ENCODE measurements at regions not wholly inside any gene's neighbourhood (a gene's known extent, or its start where the extent isn't known, plus 50 kb on each side); places are given as distances from the start of the nearest gene placed in this dataset.
A peak's percentile ranks its signal among the peaks of the same experiment; 100 is the strongest.

- H3K9me3 Mint-ChIP-seq (ENCODE audit: low read depth) = no peaks in the 10 kb centered on the region
- peak; percentile 23 for DNase-seq (ENCODE audit: low spot score, unreplicated experiment)
- no peaks in the 10 kb centered on the region for H3K36me3 Mint-ChIP-seq (ENCODE audit: insufficient read depth)
- no peak overlapping the region for H3K4me3 Mint-ChIP-seq (ENCODE audit: low read depth)
- peaks cover 1% of the 10 kb centered on the region for H3K4me1 Mint-ChIP-seq (ENCODE audit: low read depth)
- no peak overlapping the region for H3K27ac Mint-ChIP-seq
- peaks cover 40% of the 10 kb centered on the region for H3K27me3 Mint-ChIP-seq
- TF ChIP-seq CTCF (IDR thresholded peaks at IDR 0.05; ENCODE audit: unreplicated experiment) = peak; percentile 96
These were observed 64.6 kb upstream of the FMN2 start for GRCh38 chr1:240027059-240027462.

GRCh38 chr1:240029418-240029817 lies 62.3 kb upstream of the FMN2 start:
- Mint-ChIP-seq H3K4me3 (ENCODE audit: low read depth) (no peak overlapping the region), H3K9me3 (ENCODE audit: low read depth) (no peaks in the 10 kb centered on the region), H3K27me3 (peaks cover 52% of the 10 kb centered on the region), H3K27ac (no peak overlapping the region), H3K36me3 (ENCODE audit: insufficient read depth) (no peaks in the 10 kb centered on the region), H3K4me1 (ENCODE audit: low read depth) (peaks cover 1% of the 10 kb centered on the region)
- no peak for DNase-seq (ENCODE audit: low spot score, unreplicated experiment)
- TF ChIP-seq CTCF (IDR thresholded peaks at IDR 0.05; ENCODE audit: unreplicated experiment) = no peak

GRCh38 chr1:240030236-240030635 lies 61.4 kb upstream of the FMN2 start:
- peaks cover 1% of the 10 kb centered on the region for H3K4me1 Mint-ChIP-seq (ENCODE audit: low read depth)
- peaks cover 48% of the 10 kb centered on the region for H3K27me3 Mint-ChIP-seq
- no peak overlapping the region for H3K27ac Mint-ChIP-seq
- H3K9me3 Mint-ChIP-seq (ENCODE audit: low read depth) = no peaks in the 10 kb centered on the region
- H3K4me3 Mint-ChIP-seq (ENCODE audit: low read depth) = no peak overlapping the region
- no peak for TF ChIP-seq CTCF (IDR thresholded peaks at IDR 0.05; ENCODE audit: unreplicated experiment)
- H3K36me3 Mint-ChIP-seq (ENCODE audit: insufficient read depth) = no peaks in the 10 kb centered on the region
- no peak for DNase-seq (ENCODE audit: low spot score, unreplicated experiment)

DNA sequence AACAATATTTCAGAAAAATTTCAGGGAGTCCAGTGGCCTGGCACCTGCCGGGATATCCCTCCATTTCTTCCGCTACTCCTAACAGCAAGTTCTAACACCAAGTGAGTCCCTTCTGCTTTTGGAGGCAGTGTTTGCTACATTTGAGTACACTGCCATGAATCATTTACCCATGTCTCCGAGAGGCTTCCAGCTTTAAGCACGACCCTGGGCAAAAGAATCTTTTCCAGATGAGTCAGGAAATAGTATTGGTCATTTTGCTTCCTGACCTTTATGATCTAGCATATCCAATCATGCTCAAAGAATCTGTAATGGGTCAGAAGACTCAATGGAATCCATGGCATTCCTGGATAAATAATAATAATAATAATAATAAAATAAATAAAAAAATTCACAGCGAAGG lies 60.7 kb upstream of the FMN2 start:
- DNase-seq (ENCODE audit: low spot score, unreplicated experiment) = no peak
- no peak overlapping the region for H3K4me3 Mint-ChIP-seq (ENCODE audit: low read depth)
- H3K4me1 Mint-ChIP-seq (ENCODE audit: low read depth) = peaks cover 1% of the 10 kb centered on the region
- no peaks in the 10 kb centered on the region for H3K9me3 Mint-ChIP-seq (ENCODE audit: low read depth)
- no peak for TF ChIP-seq CTCF (IDR thresholded peaks at IDR 0.05; ENCODE audit: unreplicated experiment)
- H3K27me3 Mint-ChIP-seq = peaks cover 40% of the 10 kb centered on the region
- H3K36me3 Mint-ChIP-seq (ENCODE audit: insufficient read depth) = no peaks in the 10 kb centered on the region
- H3K27ac Mint-ChIP-seq = no peak overlapping the region

DNA sequence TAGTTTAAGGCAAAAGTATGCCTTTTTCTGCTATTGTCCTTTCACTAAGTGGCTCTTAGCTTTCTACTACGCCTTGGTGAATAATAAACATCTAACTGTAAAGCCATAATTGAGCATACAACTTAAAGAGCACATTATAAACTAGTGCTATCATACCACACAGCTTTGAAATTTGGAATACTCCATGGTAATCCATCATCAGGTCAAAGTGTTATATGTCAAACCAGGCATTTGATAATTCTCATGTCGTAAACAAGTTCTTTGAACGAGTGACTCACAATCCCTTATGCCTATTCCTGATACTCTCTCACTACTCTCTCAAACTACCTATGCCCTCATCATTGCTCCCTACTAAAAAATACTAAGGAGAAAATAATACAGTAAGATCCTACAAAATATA lies 60.3 kb upstream of the FMN2 start:
- no peak overlapping the region for H3K27ac Mint-ChIP-seq
- no peak for TF ChIP-seq CTCF (IDR thresholded peaks at IDR 0.05; ENCODE audit: unreplicated experiment)
- peaks cover 1% of the 10 kb centered on the region for H3K4me1 Mint-ChIP-seq (ENCODE audit: low read depth)
- DNase-seq (ENCODE audit: low spot score, unreplicated experiment) = no peak
- H3K36me3 Mint-ChIP-seq (ENCODE audit: insufficient read depth) = no peaks in the 10 kb centered on the region
- peaks cover 4% of the 10 kb centered on the region for H3K9me3 Mint-ChIP-seq (ENCODE audit: low read depth)
- H3K4me3 Mint-ChIP-seq (ENCODE audit: low read depth) = no peak overlapping the region
- peaks cover 40% of the 10 kb centered on the region for H3K27me3 Mint-ChIP-seq
